Tibial nerve (tissue), 4 donors: ENCODE measurements at regions not wholly inside any gene's neighbourhood (a gene's known extent, or its start where the extent isn't known, plus 50 kb on each side); places are given as distances from the start of the nearest gene placed in this dataset.

Experiments
- DNase-seq, 2 donors: peaks; one replicate each; pipeline ENCODE4 v3.0.0-alpha.2; 2019; ENCODE audit warnings: low spot score in 2 of 2
- H3K27ac ChIP-seq, 4 donors: fragments of 200-600 bp; sonication (generic) in 3 of 4; one replicate each; pipeline ENCODE4 v1.5.1; 2017 to 2019; ENCODE audit warnings: mild to moderate bottlenecking in 1 of 4
- H3K27me3 ChIP-seq, 2 donors: fragments of 200-600 bp; sonication (generic) in 1 of 2; one replicate each; pipeline versions ENCODE4 v1.5.1 to v1.6.0; 2017 to 2019
- H3K36me3 ChIP-seq, 3 donors: fragments of 200-600 bp; sonication (generic); one replicate each; pipeline ENCODE4 v1.5.1; 2018 to 2019
- H3K4me1 ChIP-seq, 4 donors: fragments of 200-600 bp; sonication (generic) in 3 of 4; one replicate each; pipeline ENCODE4 v1.5.1; 2017 to 2019
- H3K4me3 ChIP-seq, 4 donors: fragments of 200-600 bp; sonication (generic) in 3 of 4; one replicate each; pipeline ENCODE4 v1.5.1; 2017 to 2019; ENCODE audit warnings: mild to moderate bottlenecking in 1 of 4, moderate library complexity in 1 of 4
- H3K9me3 ChIP-seq, 4 donors: fragments of 200-600 bp; sonication (generic) in 3 of 4; one replicate each; pipeline ENCODE4 v1.5.1; 2017 to 2019
- EP300 ChIP-seq, 2 donors: sonication (generic); formaldehyde crosslinking; IDR thresholded peaks; one replicate each; pipeline ENCODE4 v1.6.1; 2017; ENCODE audit warnings: antibody characterized with exemption in 2 of 2, mild to moderate bottlenecking in 1 of 2
- POLR2A ChIP-seq, 2 donors: fragments of 450-650 bp; IDR thresholded peaks; one replicate each; pipeline ENCODE4 v1.6.1; 2017; ENCODE audit warnings: antibody characterized with exemption in 2 of 2, mild to moderate bottlenecking in 2 of 2, moderate library complexity in 2 of 2
- WGBS, 2 donors: methylation state at CpG; one replicate each; pipeline ENCODE4 v1.1.5; 2018; 5-methylcytosine and 5-hydroxymethylcytosine counted together
- TF ChIP-seq, protein P1 (sequence below), 5 experiments: fragments of 200-600 bp in 3 of 5; fragments of 450-650 bp in 2 of 5; sonication (generic) in 3 of 5; IDR thresholded peaks; one replicate each; pipeline ENCODE4 v1.5.1; 2016 to 2019; ENCODE audit warnings: antibody characterized with exemption in 5 of 5, mild to moderate bottlenecking in 3 of 5, moderate library complexity in 2 of 5

DNA sequence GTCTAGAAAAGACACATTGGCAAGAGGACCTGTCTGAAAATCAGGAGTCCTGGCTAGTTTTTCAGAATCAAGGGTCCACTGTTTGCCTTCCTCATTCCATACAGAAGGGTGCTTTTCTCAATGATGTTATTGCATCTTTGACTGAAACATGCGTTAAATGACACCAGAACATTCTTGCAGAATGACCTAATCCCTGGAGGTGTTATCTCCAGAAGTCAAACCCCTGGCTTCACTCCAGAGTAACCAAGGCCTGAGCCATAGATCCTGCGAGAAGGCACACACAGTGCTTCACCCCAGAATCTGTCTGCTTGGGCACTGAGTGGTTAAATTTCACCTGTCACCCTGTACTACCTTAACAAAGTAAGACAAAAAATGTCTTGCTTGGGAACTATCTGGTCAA is 1055.2 kb upstream of the FANCL start:
- DNase-seq, result no peak
- Histone ChIP-seq H3K4me3 (no peak overlapping the region), H3K36me3 (no peaks in the 10 kb centered on the region), H3K9me3 (no peaks in the 10 kb centered on the region), H3K27me3 (no peaks in the 10 kb centered on the region), H3K27ac (no peak overlapping the region), H3K4me1 (peaks cover 0 to under 1% (median 0%) of the 10 kb centered on the region in 4 donors)
- whole genome bisulfite sequencing, 2 donors, result 52 to 54% methylated on average over 2 of the region's 2 CpGs
- TF ChIP-seq EP300 (IDR thresholded peaks at IDR 0.05) (no peak), POLR2A (IDR thresholded peaks at IDR 0.05) (no peak)
- TF ChIP-seq, protein P1, sequence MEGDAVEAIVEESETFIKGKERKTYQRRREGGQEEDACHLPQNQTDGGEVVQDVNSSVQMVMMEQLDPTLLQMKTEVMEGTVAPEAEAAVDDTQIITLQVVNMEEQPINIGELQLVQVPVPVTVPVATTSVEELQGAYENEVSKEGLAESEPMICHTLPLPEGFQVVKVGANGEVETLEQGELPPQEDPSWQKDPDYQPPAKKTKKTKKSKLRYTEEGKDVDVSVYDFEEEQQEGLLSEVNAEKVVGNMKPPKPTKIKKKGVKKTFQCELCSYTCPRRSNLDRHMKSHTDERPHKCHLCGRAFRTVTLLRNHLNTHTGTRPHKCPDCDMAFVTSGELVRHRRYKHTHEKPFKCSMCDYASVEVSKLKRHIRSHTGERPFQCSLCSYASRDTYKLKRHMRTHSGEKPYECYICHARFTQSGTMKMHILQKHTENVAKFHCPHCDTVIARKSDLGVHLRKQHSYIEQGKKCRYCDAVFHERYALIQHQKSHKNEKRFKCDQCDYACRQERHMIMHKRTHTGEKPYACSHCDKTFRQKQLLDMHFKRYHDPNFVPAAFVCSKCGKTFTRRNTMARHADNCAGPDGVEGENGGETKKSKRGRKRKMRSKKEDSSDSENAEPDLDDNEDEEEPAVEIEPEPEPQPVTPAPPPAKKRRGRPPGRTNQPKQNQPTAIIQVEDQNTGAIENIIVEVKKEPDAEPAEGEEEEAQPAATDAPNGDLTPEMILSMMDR (IDR thresholded peaks at IDR 0.05), result no peak

GRCh38 chr2:59295524-59296162 is 1054.5 kb upstream of the FANCL start:
- Histone ChIP-seq H3K4me3 (no peak overlapping the region), H3K27me3 (no peaks in the 10 kb centered on the region), H3K36me3 (no peaks in the 10 kb centered on the region), H3K4me1 (no peaks in the 10 kb centered on the region), H3K9me3 (no peaks in the 10 kb centered on the region), H3K27ac (no peak overlapping the region)
- no peak for TF ChIP-seq EP300 (IDR thresholded peaks at IDR 0.05)
- TF ChIP-seq POLR2A (IDR thresholded peaks at IDR 0.05), result no peak
- TF ChIP-seq, protein P1 (IDR thresholded peaks at IDR 0.05), result no peak
- WGBS, 2 donors, result 49 to 52% methylated on average over 3 of the region's 3 CpGs
- no peak for DNase-seq

DNA sequence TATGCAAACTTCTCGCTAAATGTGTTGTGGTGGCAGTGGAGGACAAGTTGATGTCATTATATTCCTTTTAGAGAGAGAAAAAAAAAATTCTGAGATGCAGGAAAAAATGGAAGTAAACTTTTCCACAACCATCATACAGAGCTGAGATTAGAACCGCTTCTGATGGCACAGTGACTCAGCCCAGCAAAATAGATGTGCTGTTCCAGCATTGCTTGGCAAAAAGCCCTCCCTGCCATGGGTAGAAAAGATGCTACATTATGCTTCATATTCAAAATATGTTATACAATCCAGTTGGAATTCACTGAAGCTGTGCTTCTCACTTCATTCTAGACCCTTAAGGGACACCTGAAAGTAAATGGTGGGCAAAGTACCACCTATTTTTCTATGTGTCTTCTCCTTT is 1047.6 kb upstream of the FANCL start:
- 63 to 65% methylated on average over 2 of the region's 2 CpGs for WGBS, 2 donors
- Histone ChIP-seq H3K36me3 (no peaks in the 10 kb centered on the region), H3K4me1 (no peaks in the 10 kb centered on the region), H3K4me3 (no peak overlapping the region), H3K27ac (no peak overlapping the region), H3K9me3 (no peaks in the 10 kb centered on the region), H3K27me3 (no peaks in the 10 kb centered on the region)
- TF ChIP-seq EP300 (IDR thresholded peaks at IDR 0.05) (no peak), POLR2A (IDR thresholded peaks at IDR 0.05) (no peak)
- TF ChIP-seq, protein P1 (IDR thresholded peaks at IDR 0.05), result no peak
- DNase-seq, result no peak

- no peak for DNase-seq
- no peak overlapping the region for H3K27ac ChIP-seq
- no peaks in the 10 kb centered on the region for H3K9me3 ChIP-seq
- 38 to 42% methylated on average over 6 of the region's 6 CpGs for WGBS, 2 donors
- no peak overlapping the region for H3K4me3 ChIP-seq
- H3K36me3 ChIP-seq, result no peaks in the 10 kb centered on the region
- no peak for TF ChIP-seq POLR2A (IDR thresholded peaks at IDR 0.05)
- TF ChIP-seq EP300 (IDR thresholded peaks at IDR 0.05), result no peak
- TF ChIP-seq, protein P1 (IDR thresholded peaks at IDR 0.05), result no peak
- no peaks in the 10 kb centered on the region for H3K4me1 ChIP-seq
- H3K27me3 ChIP-seq, result no peaks in the 10 kb centered on the region
Observed at GRCh38 chr2:59282374-59283057, 1041.4 kb upstream of the FANCL start.

DNA sequence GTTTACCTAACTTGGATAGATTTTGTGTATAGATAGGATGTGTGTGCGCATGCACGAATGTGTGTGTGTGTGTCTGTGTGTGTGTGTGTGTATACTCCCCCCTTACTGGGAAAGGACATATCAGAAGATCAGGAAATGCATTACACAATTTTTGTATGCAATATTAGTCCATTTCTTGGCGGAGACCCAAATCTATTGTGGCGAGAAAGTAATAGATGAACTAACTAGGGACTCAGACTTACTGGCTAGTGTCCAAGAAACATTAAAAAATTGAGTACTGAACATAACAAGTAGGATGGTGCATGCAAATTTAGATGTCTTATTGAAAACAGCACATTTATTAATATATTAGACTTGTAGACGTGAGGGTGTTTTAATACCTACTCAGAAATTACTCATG is 1036.5 kb upstream of the FANCL start:
- Histone ChIP-seq H3K36me3 (no peaks in the 10 kb centered on the region), H3K4me1 (no peaks in the 10 kb centered on the region), H3K9me3 (no peaks in the 10 kb centered on the region), H3K27ac (no peak overlapping the region), H3K4me3 (no peak overlapping the region), H3K27me3 (no peaks in the 10 kb centered on the region)
- no peak for TF ChIP-seq EP300 (IDR thresholded peaks at IDR 0.05)
- TF ChIP-seq POLR2A (IDR thresholded peaks at IDR 0.05), result no peak
- TF ChIP-seq, protein P1 (IDR thresholded peaks at IDR 0.05), result no peak
- WGBS, 2 donors, result 66 to 67% methylated on average over 5 of the region's 5 CpGs
- no peak for DNase-seq
